ENCODE measurements at regions not wholly inside any gene's neighbourhood (a gene's known extent, or its start where the extent isn't known, plus 50 kb on each side); places are given as distances from the start of the nearest gene placed in this dataset.
"Not testable (repeated sequence)": the region's sequence is repeated elsewhere in the genome, so short reads cannot be mapped to it uniquely, and the experiment has no call there.

DNA sequence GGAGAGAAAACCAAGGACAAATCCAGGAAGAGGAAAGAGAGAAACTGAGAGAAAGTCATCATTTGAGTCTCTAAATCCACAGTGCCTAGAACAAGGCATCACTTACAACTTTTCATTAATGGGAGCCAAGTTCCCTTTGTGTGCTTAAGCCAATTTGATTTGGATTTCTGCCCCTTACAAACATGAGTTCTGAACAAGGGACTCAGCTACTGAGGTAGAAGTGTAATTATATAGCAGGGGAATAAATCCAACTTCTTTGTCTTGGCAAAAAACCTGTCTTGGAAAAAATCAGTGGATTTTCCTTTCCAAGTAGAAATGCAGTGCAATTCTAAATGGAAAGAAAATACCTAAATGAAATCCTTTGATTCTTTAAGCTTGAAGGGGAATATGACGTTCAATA is 307.2 kb upstream of the CNTN3 start:
- Mint-ChIP-seq H3K36me3 (no peaks in the 10 kb centered on the region), H3K27me3 (no peaks in the 10 kb centered on the region), H3K27ac (no peak overlapping the region), H3K4me3 (no peak overlapping the region), H3K9me3 (peaks cover 5% of the 10 kb centered on the region), H3K4me1 (no peaks in the 10 kb centered on the region)
- no peak for ATAC-seq

DNA sequence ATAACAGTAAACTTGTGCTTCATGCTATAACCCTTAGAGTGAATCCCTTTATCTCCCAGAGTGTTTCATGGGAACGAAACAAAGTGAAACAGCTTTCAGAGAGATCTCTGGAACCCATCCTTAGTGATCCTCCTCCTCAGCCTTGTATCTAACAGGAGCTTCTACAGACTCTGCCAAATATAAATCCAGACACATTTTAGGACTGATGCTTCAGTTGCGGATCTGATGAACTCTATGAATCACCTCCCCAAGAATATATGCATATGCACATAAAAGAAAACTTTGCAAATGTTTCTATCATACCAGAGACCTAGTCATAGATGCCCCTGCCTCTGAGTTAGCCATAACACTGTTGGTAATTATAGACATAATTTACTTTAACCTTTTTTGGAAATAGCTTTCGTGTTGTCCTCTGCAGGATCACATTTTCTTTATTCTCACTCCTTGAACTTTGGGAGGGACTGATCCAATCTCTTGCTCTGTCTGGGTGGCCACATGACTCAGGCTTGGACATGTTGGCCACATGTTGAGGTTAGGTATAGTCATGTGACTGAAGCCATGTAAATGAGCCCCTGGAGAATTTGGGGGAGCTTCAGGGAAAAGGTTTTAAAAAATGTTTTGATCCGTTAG is 306.4 kb upstream of the CNTN3 start:
- Mint-ChIP-seq H3K9me3 (peaks cover 5% of the 10 kb centered on the region), H3K4me3 (no peak overlapping the region), H3K27me3 (no peaks in the 10 kb centered on the region), H3K36me3 (no peaks in the 10 kb centered on the region), H3K4me1 (no peaks in the 10 kb centered on the region), H3K27ac (no peak overlapping the region)
- ATAC-seq = no peak

DNA sequence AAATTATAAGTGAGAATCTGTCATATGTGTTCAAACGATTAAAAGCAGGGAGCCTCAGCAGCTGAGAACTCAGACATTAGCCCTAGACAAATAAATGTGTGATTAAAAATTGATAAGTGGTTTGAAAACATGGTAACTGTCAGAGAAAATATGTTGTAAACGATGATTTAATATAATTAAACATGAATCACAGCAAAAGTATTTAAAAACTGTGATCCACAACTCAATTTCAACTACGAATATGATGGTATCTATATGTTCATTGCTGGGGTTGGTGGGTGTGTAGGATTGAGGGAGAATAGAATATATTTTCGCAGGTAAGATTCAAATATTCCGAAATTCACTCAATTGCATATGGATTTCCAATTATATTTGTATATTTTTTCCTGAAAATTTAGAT is 302.2 kb upstream of the CNTN3 start:
- Mint-ChIP-seq H3K36me3 (no peaks in the 10 kb centered on the region), H3K9me3 (peaks cover 5% of the 10 kb centered on the region), H3K4me3 (no peak overlapping the region), H3K27me3 (no peaks in the 10 kb centered on the region), H3K4me1 (no peaks in the 10 kb centered on the region), H3K27ac (no peak overlapping the region)
- ATAC-seq = no peak

DNA sequence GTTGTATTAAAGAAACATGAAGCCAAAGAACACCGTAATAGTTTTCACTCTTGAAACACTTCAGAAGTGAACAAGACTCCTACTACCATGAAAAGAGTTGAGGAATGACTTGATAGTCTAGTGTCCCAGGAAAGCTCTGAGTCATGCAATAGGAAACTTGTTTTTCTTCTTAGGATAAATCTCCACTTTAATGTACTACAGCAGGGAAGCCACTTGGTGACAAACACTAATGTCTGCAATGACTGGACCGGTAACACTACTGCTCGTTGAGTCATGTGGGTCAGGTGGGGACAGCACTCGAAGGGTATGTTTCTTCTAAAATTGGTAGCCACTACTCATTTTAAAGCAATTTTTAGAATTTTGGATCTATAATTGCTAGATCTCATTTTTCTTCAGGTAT is 291.7 kb upstream of the CNTN3 start:
- no peak for ATAC-seq
- Mint-ChIP-seq H3K27me3 (no peaks in the 10 kb centered on the region), H3K27ac (no peak overlapping the region), H3K9me3 (no peaks in the 10 kb centered on the region), H3K4me1 (no peaks in the 10 kb centered on the region), H3K36me3 (no peaks in the 10 kb centered on the region), H3K4me3 (no peak overlapping the region)

DNA sequence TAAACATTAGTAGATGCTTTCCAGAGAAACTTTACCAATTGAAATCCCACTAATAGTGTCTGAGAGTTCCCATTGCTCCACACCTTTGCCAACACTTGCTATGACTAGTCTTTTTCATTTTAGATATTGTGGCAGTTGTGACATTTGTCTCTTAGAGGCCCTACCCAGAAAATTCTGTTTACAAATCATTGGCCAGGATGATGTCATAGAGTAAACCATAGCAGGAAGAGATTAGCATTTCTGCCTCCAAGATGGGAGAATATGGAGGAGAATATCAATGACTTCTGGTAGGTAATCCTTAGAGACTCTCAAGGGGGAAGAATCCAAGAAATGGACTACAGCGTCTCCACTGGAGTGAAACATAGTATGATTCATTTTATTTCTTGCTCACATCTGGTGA is 291.0 kb upstream of the CNTN3 start:
- Mint-ChIP-seq H3K9me3 (no peaks in the 10 kb centered on the region), H3K27ac (no peak overlapping the region), H3K4me1 (no peaks in the 10 kb centered on the region), H3K27me3 (no peaks in the 10 kb centered on the region), H3K36me3 (no peaks in the 10 kb centered on the region), H3K4me3 (no peak overlapping the region)
- ATAC-seq = no peak

DNA sequence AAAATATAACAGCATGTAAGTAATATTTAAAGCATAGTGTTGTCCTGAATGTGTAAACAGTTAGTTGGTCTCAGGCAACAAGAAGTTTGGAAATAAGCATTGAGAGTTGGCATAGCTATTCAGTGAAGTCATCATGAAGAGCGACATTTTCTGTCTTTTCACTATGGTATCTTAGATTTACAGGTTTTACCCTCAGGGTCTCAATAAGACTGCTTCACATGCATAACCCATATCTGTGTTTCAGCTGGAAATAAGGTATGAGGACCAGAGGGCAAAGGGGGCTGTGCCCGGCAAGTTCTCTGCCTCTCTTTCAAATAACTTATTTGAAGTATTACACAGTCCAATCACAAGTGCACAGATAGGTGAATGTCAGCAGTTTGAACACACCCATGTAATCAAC is 290.2 kb upstream of the CNTN3 start:
- H3K36me3 Mint-ChIP-seq = no peaks in the 10 kb centered on the region

DNA sequence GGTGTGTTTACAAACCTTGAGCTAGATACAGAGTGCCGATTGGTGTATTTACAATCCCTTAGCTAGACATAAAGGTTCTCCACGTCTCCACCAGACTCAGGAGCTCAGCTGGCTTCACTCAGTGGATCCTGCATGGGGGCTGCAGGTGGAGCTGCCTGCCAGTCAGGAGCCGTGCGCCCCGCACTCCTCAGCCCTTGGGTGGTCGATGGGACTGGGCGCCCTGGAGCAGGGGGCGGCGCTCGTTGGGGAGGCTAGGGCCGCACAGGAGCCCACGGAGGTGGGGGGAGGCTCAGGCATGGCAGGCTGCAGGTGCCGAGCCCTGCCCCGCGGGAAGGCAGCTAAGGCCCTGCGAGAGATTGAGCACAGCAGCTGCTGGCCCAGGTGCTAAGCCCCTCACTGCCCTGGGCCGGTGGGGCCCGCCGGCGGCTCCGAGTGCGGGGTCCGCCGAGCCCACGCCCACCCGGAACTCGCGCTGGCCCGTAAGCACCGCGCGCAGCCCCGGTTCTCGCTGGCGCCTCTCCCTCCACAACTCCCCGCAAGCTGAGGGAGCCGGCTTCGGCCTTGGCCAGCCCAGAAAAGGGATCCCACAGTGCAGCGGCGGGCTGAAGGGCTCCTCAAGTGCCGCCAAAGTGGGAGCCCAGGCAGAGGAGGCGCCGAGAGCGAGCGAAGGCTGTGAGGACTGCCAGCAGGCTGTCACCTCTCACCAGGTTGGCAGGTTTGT is 285.5 kb upstream of the CNTN3 start:
- H3K36me3 Mint-ChIP-seq, H3K27ac Mint-ChIP-seq, ATAC-seq, H3K9me3 Mint-ChIP-seq, H3K27me3 Mint-ChIP-seq, H3K4me1 Mint-ChIP-seq, H3K4me3 Mint-ChIP-seq: not testable (repeated sequence)

More for the DNA sequence above, 290.2 kb upstream of the CNTN3 start:
- Mint-ChIP-seq H3K4me3 (no peak overlapping the region), H3K27ac (no peak overlapping the region), H3K9me3 (no peaks in the 10 kb centered on the region), H3K4me1 (no peaks in the 10 kb centered on the region), H3K27me3 (no peaks in the 10 kb centered on the region)
- no peak for ATAC-seq

DNA sequence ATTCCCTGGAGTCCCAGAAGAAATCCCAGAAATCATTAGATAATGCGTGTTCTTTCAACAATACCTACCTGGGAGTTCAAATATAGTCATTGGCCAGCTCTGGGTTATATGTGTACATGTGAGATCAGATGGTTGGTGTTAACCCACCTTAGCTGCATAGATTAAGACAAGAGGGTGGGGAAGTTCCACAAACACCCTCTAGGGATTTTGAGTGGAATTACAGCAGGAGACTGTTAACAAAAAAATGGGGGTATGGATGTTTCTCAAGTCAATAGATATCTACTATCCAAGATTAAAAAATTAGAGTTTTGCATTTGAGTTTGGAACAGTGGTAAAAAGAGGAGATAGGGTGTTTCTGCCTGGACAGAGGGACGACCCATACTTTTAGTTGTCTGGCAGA is 282.5 kb upstream of the CNTN3 start:
- Mint-ChIP-seq H3K4me3 (no peak overlapping the region), H3K9me3 (no peaks in the 10 kb centered on the region), H3K4me1 (no peaks in the 10 kb centered on the region), H3K27me3 (no peaks in the 10 kb centered on the region), H3K27ac (no peak overlapping the region), H3K36me3 (no peaks in the 10 kb centered on the region)
- ATAC-seq = no peak

DNA sequence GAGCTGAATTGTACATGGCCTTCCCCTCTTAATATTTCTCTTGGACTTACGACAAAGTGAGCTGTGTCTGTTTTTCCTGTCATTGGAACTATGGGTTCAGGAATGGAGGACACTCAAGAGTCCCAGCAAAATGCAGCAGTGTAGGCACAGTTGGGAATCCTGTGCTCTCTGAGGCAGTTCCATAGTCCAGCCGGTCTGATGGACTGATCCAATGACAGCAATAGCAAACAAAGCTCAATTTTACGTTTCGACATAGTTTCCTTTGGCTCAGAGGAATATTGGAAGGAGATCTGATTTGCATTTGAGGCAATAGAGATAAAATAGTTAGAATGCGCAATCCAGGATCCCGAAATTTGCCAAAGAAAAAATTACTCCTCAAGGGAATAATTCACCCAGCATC is 276.9 kb upstream of the CNTN3 start:
- H3K4me1 Mint-ChIP-seq = no peaks in the 10 kb centered on the region
- no peak overlapping the region for H3K4me3 Mint-ChIP-seq
- no peaks in the 10 kb centered on the region for H3K27me3 Mint-ChIP-seq
- no peak for ATAC-seq
- H3K27ac Mint-ChIP-seq = no peak overlapping the region
- H3K36me3 Mint-ChIP-seq = no peaks in the 10 kb centered on the region
- H3K9me3 Mint-ChIP-seq = no peaks in the 10 kb centered on the region

DNA sequence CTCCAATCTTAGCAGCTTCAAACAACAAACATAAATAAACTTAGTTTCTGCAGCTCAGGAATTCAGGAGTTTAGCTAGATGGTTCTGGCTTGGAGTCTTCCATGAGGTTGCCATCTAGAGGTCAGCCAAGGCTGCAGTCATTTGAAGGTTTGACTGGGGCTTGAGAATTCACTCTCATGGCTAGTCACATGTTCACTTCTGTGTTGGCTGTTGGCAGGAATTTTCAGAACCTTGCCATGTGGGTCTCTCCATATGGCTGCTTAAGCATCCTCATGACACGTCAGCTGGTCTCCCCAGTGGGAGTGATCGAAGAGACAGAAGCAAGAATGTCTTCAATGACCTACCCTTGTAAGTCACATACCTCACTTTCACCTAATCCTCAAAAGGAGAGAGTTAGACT is 269.2 kb upstream of the CNTN3 start:
- Mint-ChIP-seq H3K9me3 (peaks cover under 1% of the 10 kb centered on the region), H3K36me3 (no peaks in the 10 kb centered on the region), H3K27ac (no peak overlapping the region), H3K27me3 (no peaks in the 10 kb centered on the region), H3K4me3 (no peak overlapping the region), H3K4me1 (no peaks in the 10 kb centered on the region)
- ATAC-seq = peak; percentile 36

DNA sequence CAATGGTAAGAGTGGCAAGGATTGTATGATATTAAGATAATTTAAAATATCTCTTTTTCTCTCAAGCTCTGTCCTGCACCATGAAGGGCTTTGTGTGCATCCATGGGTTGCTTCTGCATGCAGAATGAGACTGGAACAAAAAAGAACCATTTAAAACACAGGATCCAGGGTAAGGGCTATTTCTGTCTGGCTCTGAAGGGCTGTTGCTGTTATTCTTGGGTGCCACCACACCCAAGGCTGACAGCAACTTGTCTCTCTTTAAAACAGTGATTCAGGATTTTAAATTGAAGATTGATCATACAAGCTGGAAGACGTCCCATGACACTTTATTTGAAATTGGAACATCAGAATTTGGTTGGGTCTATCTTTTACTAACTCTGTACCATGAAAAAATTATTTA is 268.8 kb upstream of the CNTN3 start:
- Mint-ChIP-seq H3K4me3 (no peak overlapping the region), H3K4me1 (no peaks in the 10 kb centered on the region), H3K9me3 (peaks cover 3% of the 10 kb centered on the region), H3K27me3 (no peaks in the 10 kb centered on the region), H3K27ac (no peak overlapping the region), H3K36me3 (no peaks in the 10 kb centered on the region)
- ATAC-seq = no peak

DNA sequence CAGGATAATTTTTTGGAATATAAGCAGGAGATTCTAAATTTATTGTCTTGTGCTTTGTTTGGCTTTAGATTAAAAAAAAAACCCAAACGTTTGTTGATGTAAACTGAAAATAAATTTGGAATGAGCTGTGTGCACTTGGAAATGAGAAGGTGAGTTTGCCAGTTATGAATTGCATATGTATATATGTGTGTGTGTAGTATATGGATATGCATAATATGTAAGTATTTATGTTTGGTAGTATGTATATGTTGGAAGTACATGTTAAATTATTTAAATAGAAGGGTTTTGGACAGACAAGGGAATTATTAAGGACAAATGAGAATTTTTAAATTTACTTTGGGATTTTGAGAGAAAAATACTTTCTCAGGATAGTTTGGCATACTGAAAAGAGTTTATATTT is 265.8 kb upstream of the CNTN3 start:
- Mint-ChIP-seq H3K4me3 (no peak overlapping the region), H3K9me3 (peaks cover 5% of the 10 kb centered on the region), H3K27me3 (no peaks in the 10 kb centered on the region), H3K4me1 (no peaks in the 10 kb centered on the region), H3K36me3 (no peaks in the 10 kb centered on the region), H3K27ac (no peak overlapping the region)
- no peak for ATAC-seq

DNA sequence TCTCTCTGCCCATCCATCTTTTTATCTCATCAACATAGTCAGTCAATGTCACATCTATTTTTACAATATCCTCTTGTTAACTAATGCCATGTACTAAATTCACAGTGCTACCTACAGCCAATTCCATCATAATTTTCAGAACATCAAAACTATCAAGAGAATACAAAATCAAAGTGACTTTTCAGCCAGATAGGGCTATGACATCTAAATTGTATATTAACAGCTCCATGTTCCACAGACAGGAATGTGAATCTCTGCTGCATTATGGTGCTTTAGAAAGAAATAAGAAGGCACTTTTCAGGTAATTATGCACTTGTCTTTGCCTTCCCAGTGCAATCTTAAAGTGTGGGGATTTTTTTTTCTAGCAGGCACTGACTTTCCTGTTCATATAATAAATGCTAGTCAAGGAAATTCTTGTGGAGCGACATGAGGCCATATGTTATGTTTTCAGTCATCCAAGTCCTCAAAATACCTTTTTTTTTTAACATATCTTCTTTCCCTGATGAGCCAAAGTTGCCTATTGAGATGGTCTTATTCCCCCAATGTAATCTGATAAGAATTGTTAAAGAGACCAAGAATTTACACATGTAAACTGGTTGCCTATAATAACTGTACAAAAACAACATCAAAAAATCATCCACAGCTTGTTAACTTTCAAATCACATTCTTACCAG is 252.0 kb upstream of the CNTN3 start:
- Mint-ChIP-seq H3K9me3 (peaks cover 11% of the 10 kb centered on the region), H3K36me3 (no peaks in the 10 kb centered on the region)

DNA sequence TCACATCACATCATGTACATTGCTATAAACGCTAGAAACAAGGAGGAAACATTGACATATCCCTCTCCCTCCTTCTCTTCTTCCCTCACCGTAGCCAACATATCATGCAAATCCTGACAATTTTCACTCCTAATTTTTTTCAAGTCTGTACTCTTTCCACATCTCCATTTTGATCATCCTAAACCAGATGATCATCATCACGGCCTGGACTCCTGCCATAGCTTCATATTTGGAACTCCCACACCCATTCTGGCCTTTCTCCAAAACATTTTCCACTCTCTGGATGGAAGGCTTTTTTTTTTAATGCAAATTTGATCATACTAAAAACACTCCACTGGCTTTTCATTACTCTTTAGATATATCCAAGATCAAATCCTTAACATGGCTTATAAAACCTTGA is 248.0 kb upstream of the CNTN3 start:
- H3K27me3 Mint-ChIP-seq = no peaks in the 10 kb centered on the region
- ATAC-seq = no peak
- H3K9me3 Mint-ChIP-seq = peaks cover 7% of the 10 kb centered on the region
- H3K4me3 Mint-ChIP-seq = no peak overlapping the region
- no peaks in the 10 kb centered on the region for H3K36me3 Mint-ChIP-seq
- no peaks in the 10 kb centered on the region for H3K4me1 Mint-ChIP-seq
- no peak overlapping the region for H3K27ac Mint-ChIP-seq

More for the DNA sequence above, 252.0 kb upstream of the CNTN3 start:
- H3K27ac Mint-ChIP-seq = no peak overlapping the region
- no peaks in the 10 kb centered on the region for H3K4me1 Mint-ChIP-seq
- no peaks in the 10 kb centered on the region for H3K27me3 Mint-ChIP-seq
- H3K4me3 Mint-ChIP-seq = no peak overlapping the region
- no peak for ATAC-seq

DNA sequence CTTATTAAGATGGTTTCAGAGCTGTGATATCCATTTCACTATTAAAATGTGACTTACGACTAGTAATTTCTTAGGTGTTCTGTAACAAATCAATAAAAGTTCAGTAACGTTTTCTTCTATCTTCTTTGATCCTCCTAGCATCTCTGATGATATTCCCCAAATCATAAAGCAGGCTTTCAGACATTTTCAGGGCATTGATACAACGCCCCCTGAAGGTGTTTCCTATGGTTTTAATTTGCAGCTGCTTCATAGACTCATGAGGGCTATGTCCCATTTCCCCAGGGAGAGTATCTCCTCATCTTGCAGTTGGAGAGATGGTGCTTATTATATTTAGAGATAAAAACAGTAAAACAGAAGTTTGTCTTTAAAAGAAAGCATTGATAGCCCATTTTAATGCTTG is 246.8 kb upstream of the CNTN3 start:
- ATAC-seq = no peak
- H3K36me3 Mint-ChIP-seq = no peaks in the 10 kb centered on the region
- H3K9me3 Mint-ChIP-seq = peaks cover 7% of the 10 kb centered on the region
- no peak overlapping the region for H3K4me3 Mint-ChIP-seq
- H3K27ac Mint-ChIP-seq = no peak overlapping the region
- no peaks in the 10 kb centered on the region for H3K27me3 Mint-ChIP-seq
- H3K4me1 Mint-ChIP-seq = no peaks in the 10 kb centered on the region

DNA sequence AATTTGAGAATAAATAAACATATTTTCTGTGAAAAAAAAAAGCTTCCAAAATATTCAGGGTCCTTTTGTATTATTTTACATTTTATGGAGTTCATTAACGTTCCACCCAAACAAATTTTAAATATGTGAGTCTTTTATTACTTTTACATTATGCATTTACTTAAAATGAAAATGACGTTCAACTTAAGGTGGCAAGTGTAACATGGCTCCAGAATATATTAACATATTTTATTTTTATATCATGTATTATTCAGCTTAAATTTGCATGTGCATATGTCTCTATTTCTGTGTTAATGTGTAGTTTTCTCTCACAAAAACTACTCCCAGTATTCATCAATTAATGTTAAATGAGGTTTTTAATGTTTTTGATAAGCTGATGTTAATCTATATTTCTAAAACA is 243.6 kb upstream of the CNTN3 start:
- no peaks in the 10 kb centered on the region for H3K27me3 Mint-ChIP-seq
- no peak overlapping the region for H3K4me3 Mint-ChIP-seq
- H3K27ac Mint-ChIP-seq = no peak overlapping the region
- H3K9me3 Mint-ChIP-seq = peaks cover 7% of the 10 kb centered on the region
- H3K36me3 Mint-ChIP-seq = no peaks in the 10 kb centered on the region
- no peaks in the 10 kb centered on the region for H3K4me1 Mint-ChIP-seq
- no peak for ATAC-seq

Data from stimulated activated memory B cell treated with anti-CD40 and anti-IgM and Interleukin-4, amounts not matched to agents 10 μg/mL and 1 μg/mL and 100 μg/mL, for 72 hours (primary cell).